SK-N-MC (cell line): ENCODE measurements at regions not wholly inside any gene's neighbourhood (a gene's known extent, or its start where the extent isn't known, plus 50 kb on each side); places are given as distances from the start of the nearest gene placed in this dataset.

Experiments
- EZH2 ChIP-seq: fragments of 200-600 bp; sonication (generic); IDR thresholded peaks from one replicate; pipeline ENCODE4 v1.6.1; 2017; ENCODE audit warnings: antibody characterized with exemption
- POLR2AphosphoS5 ChIP-seq: IDR thresholded peaks from 2 replicates; pipeline ENCODE4 v1.6.1; 2012; ENCODE audit warnings: mild to moderate bottlenecking, low read depth, low read length, borderline replicate concordance

GRCh38 chr5:5040712-5041111 is 99.4 kb upstream of the ADAMTS16 start:
- TF ChIP-seq EZH2 (no peak), POLR2AphosphoS5 (no peak)
